DOHH2 (cell line): ENCODE measurements at regions not wholly inside any gene's neighbourhood (a gene's known extent, or its start where the extent isn't known, plus 50 kb on each side); places are given as distances from the start of the nearest gene placed in this dataset.

ENCODE experiments used
- CTCF ChIP-seq: fragments of 200-600 bp; sonication (generic); IDR thresholded peaks from one replicate; pipeline ENCODE4 v1.5.1; 2014; ENCODE audit warnings: antibody characterized with exemption, mild to moderate bottlenecking, low read depth, low read length; ENCODE audit not compliant: poor library complexity, severe bottlenecking
- EZH2phosphoT487 ChIP-seq: fragments of 200-600 bp; sonication (generic); IDR thresholded peaks from 2 replicates; pipeline ENCODE4 v1.6.1; 2017; ENCODE audit warnings: borderline replicate concordance, mild to moderate bottlenecking, antibody characterized with exemption, low read length, moderate library complexity, mixed read lengths

- TF ChIP-seq CTCF (no peak), EZH2phosphoT487 (no peak)
These were observed 152.0 kb upstream of the ZNF92 start for GRCh38 chr7:65221683-65222082.
